ENCODE measurements at regions not wholly inside any gene's neighbourhood (a gene's known extent, or its start where the extent isn't known, plus 50 kb on each side); places are given as distances from the start of the nearest gene placed in this dataset.

DNA sequence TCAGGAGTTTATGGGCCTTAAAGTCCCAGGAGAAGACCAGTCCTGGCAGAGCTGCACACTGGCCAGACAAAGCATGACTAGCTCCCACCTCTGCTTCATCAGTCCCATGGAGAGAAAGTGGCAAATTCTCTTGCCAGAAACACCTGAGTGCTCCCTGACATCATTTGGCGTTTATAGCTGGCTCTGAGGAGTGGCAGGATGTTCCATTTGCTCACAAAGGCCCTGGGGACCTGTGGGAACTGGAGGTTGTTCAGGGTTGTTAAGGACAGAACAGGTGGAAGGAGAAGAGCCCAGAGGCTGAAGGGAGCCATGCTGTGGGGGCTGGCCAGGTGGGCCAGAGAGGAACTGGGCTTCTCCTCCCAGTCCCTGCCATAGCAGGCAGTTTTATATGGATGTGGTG is 56.1 kb downstream of the RPL37A start:
- no peak for TF ChIP-seq POLR2A (IDR thresholded peaks at IDR 0.05)
- TF ChIP-seq, protein P1, sequence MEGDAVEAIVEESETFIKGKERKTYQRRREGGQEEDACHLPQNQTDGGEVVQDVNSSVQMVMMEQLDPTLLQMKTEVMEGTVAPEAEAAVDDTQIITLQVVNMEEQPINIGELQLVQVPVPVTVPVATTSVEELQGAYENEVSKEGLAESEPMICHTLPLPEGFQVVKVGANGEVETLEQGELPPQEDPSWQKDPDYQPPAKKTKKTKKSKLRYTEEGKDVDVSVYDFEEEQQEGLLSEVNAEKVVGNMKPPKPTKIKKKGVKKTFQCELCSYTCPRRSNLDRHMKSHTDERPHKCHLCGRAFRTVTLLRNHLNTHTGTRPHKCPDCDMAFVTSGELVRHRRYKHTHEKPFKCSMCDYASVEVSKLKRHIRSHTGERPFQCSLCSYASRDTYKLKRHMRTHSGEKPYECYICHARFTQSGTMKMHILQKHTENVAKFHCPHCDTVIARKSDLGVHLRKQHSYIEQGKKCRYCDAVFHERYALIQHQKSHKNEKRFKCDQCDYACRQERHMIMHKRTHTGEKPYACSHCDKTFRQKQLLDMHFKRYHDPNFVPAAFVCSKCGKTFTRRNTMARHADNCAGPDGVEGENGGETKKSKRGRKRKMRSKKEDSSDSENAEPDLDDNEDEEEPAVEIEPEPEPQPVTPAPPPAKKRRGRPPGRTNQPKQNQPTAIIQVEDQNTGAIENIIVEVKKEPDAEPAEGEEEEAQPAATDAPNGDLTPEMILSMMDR (IDR thresholded peaks at IDR 0.05) = no peak
- TF ChIP-seq POLR2AphosphoS5 (IDR thresholded peaks at IDR 0.05) = no peak
- TF ChIP-seq EP300 (IDR thresholded peaks at IDR 0.05) = no peak

Measured in gastroesophageal sphincter (tissue), 3 donors.